B cell (primary cell): ENCODE measurements at regions not wholly inside any gene's neighbourhood (a gene's known extent, or its start where the extent isn't known, plus 50 kb on each side); places are given as distances from the start of the nearest gene placed in this dataset.

Source experiments
- ATAC-seq: fragments of 200-7000 bp; cut with Tn5 transposase; one replicate; pipeline ENCODE4 v1.10.0; 2021; ENCODE audit warnings: low read depth, mild to moderate bottlenecking, moderate number of reproducible peaks, moderate library complexity
- CTCF ChIA-PET: fragments of 350-600 bp; sonication (Branson Sonifier 250); formaldehyde crosslinking; loops from one replicate; lab custom pipeline; 2021; ENCODE audit warnings: antibody characterized with exemption, inconsistent platforms; lab: Charles Lee
- POLR2A ChIA-PET: fragments of 350-600 bp; sonication (Branson Sonifier 250); formaldehyde crosslinking; loops from one replicate; lab custom pipeline; 2021; ENCODE audit warnings: antibody characterized with exemption; lab: Charles Lee
- DNase-seq: peaks from one replicate; pipeline ENCODE4 v3.0.0; 2013
- H2AFZ ChIP-seq: 2 replicates; pipeline ENCODE4 v1.6.1; 2012; ENCODE audit warnings: mild to moderate bottlenecking, low read depth, low read length; ENCODE audit not compliant: insufficient read depth, poor library complexity, severe bottlenecking
- H3K27ac ChIP-seq, 2 donors: 1 replicate in 1 of 2; 2 replicates in 1 of 2; pipeline ENCODE4 v1.5.1; 2012 to 2013; ENCODE audit warnings: low read length in 2 of 2, mild to moderate bottlenecking in 2 of 2, moderate library complexity in 1 of 2
- H3K27me3 ChIP-seq, 4 experiments: fragments of 200-600 bp in 1 of 4; sonication (generic) in 1 of 4; replicated peaks in 1 of 4; 1 replicate in 2 of 4; 2 replicates in 2 of 4; pipeline versions ENCODE4 v1.6.1 to v1.7.0; 2013 to 2016; ENCODE audit warnings: low read length in 3 of 4, mild to moderate bottlenecking in 2 of 4, mixed read lengths in 1 of 4, moderate library complexity in 1 of 4; ENCODE audit not compliant: insufficient read depth in 4 of 4, control insufficient read depth in 3 of 4; ENCODE audit errors: control extremely low read depth in 1 of 4
- H3K36me3 ChIP-seq, 2 experiments: replicated peaks in 1 of 2; 1 replicate in 1 of 2; 2 replicates in 1 of 2; pipeline versions ENCODE4 v1.6.1 to v1.7.1; 2013; ENCODE audit warnings: low read length in 1 of 2; ENCODE audit not compliant: insufficient read depth in 2 of 2, control insufficient read depth in 1 of 2; ENCODE audit errors: control extremely low read depth in 1 of 2, extremely low read depth in 1 of 2
- H3K4me1 ChIP-seq, 2 donors: fragments of 200-600 bp in 1 of 2; sonication (generic) in 1 of 2; 1 replicate in 1 of 2; 2 replicates in 1 of 2; pipeline versions ENCODE4 v1.5.1 to v1.6.1; 2013 to 2017; ENCODE audit warnings: low read length in 2 of 2; ENCODE audit not compliant: control insufficient read depth in 2 of 2, insufficient read depth in 2 of 2
- H3K4me2 ChIP-seq: replicated peaks from 2 replicates; pipeline ENCODE3; 2012; ENCODE audit warnings: mild to moderate bottlenecking, low read depth, low read length; ENCODE audit not compliant: poor library complexity, severe bottlenecking
- H3K4me3 ChIP-seq, 5 experiments: fragments of 200-600 bp in 1 of 5; sonication (generic) in 1 of 5; 1 replicate in 3 of 5; 2 replicates in 2 of 5; pipeline versions ENCODE4 v1.5.1 to v1.7.0; 2011 to 2016; ENCODE audit warnings: low read length in 4 of 5, mild to moderate bottlenecking in 4 of 5, low read depth in 2 of 5, control low read depth in 1 of 5, moderate library complexity in 1 of 5; ENCODE audit not compliant: insufficient read depth in 1 of 5; ENCODE audit errors: control extremely low read depth in 1 of 5, extremely low read depth in 1 of 5
- H3K79me2 ChIP-seq: fragments of 200-600 bp; sonication (generic); one replicate; pipeline ENCODE4 v1.6.0; 2016; ENCODE audit warnings: low read length; ENCODE audit not compliant: control insufficient read depth, insufficient read depth
- H3K9ac ChIP-seq: fragments of 200-600 bp; sonication (generic); 2 replicates; pipeline ENCODE4 v1.6.1; 2017; ENCODE audit warnings: mild to moderate bottlenecking, low read length, moderate library complexity
- H3K9me3 ChIP-seq, 3 donors: one replicate each; pipeline versions ENCODE4 v1.6.1 to v1.7.1; 2013; ENCODE audit warnings: low read length in 2 of 3; ENCODE audit not compliant: control insufficient read depth in 2 of 3, insufficient read depth in 1 of 3; ENCODE audit errors: control extremely low read depth in 1 of 3
- H4K20me1 ChIP-seq: 2 replicates; pipeline ENCODE4 v1.6.0; 2012; ENCODE audit warnings: mild to moderate bottlenecking, low read length; ENCODE audit not compliant: insufficient read depth, control insufficient read depth, poor library complexity, severe bottlenecking
- H3K27ac Mint-ChIP-seq: one replicate; pipeline ENCODE4 v1.8.0; 2021; ENCODE audit warnings: mixed read lengths
- H3K27me3 Mint-ChIP-seq: one replicate; pipeline ENCODE4 v1.8.0; 2021; ENCODE audit warnings: mixed read lengths
- H3K4me1 Mint-ChIP-seq: one replicate; pipeline ENCODE4 v1.8.0; 2021; ENCODE audit warnings: mixed read lengths
- H3K4me3 Mint-ChIP-seq: one replicate; pipeline ENCODE4 v1.8.0; 2021; ENCODE audit warnings: mixed read lengths
- H3K9me3 Mint-ChIP-seq: one replicate; pipeline ENCODE4 v1.8.0; 2022; ENCODE audit warnings: mixed read lengths; ENCODE audit not compliant: insufficient read depth
- CTCF ChIP-seq: fragments of 200-600 bp; IDR thresholded peaks from one replicate; pipeline ENCODE4 v1.8.0; 2022; ENCODE audit warnings: antibody characterized with exemption, mild to moderate bottlenecking
- EZH2 ChIP-seq: IDR thresholded peaks from 2 replicates; pipeline ENCODE4 v1.6.1; 2012; ENCODE audit warnings: borderline replicate concordance, low read depth, mild to moderate bottlenecking, moderate library complexity, low read length; ENCODE audit not compliant: insufficient read depth, poor library complexity, severe bottlenecking
- WGBS: methylation state at CpG from one replicate; pipeline ENCODE4 v1.1.5; 2013; ENCODE audit warnings: missing lambda C conversion rate; ENCODE audit not compliant: insufficient coverage; 5-methylcytosine and 5-hydroxymethylcytosine counted together
- intact Hi-C: fragments of 100-400 bp; cut with micrococcal nuclease; formaldehyde crosslinking; loops from one replicate; pipeline ENCODE4 v1.10.0; 2022

- intact Hi-C loops = loop anchor here (5.0 kb wide), 1 partner anchor 77 kb away; no protein-coding TSS in a partner anchor
- CTCF ChIA-PET = interaction anchor here (1.1 kb wide), 1 partner anchor 281 kb away, joined by 3 read pairs; no protein-coding TSS in a partner anchor
- DNase-seq (no peak), ATAC-seq (no peak)
- no peak overlapping the region for H2AFZ ChIP-seq
- no peak for TF ChIP-seq CTCF
- no peak overlapping the region for H3K27ac Mint-ChIP-seq
- no CpG with 5 or more reads among the region's 2 CpGs for WGBS
- no peaks in the 10 kb centered on the region for H4K20me1 ChIP-seq
- peaks cover 52% of the 10 kb centered on the region for H3K4me1 Mint-ChIP-seq
- no peaks in the 10 kb centered on the region for H3K9me3 Mint-ChIP-seq
- H3K27me3 ChIP-seq = no peaks in the 10 kb centered on the region
- no peak overlapping the region for H3K27ac ChIP-seq
- peak overlapping the region in 1 of 5 experiments; percentile 9 for H3K4me3 ChIP-seq
- H3K4me2 ChIP-seq = peak overlapping the region; percentile 12
- no peaks in the 10 kb centered on the region for H3K27me3 Mint-ChIP-seq
- H3K36me3 ChIP-seq = no peaks in the 10 kb centered on the region
- H3K79me2 ChIP-seq = no peaks in the 10 kb centered on the region
- POLR2A ChIA-PET = no interaction called here
- H3K4me1 ChIP-seq = peaks cover 42 to 43% of the 10 kb centered on the region in 2 donors
- no peaks in the 10 kb centered on the region for H3K9me3 ChIP-seq
- H3K9ac ChIP-seq = no peak overlapping the region
- no peak overlapping the region for H3K4me3 Mint-ChIP-seq
Observed at GRCh38 chr5:40405230-40405629, 274.5 kb upstream of the PTGER4 start.

- Histone ChIP-seq H3K9me3 (no peaks in the 10 kb centered on the region), H4K20me1 (no peaks in the 10 kb centered on the region), H3K79me2 (no peaks in the 10 kb centered on the region), H3K4me2 (peak overlapping the region; percentile 12), H3K9ac (no peak overlapping the region), H3K36me3 (no peaks in the 10 kb centered on the region), H2AFZ (peak overlapping the region; percentile 18), H3K27ac (no peak overlapping the region), H3K4me1 (peaks cover 37% of the 10 kb centered on the region in 2 donors), H3K27me3 (no peaks in the 10 kb centered on the region), H3K4me3 (no peak overlapping the region)
- Mint-ChIP-seq H3K4me1 (peaks cover 47% of the 10 kb centered on the region), H3K27ac (peak overlapping the region; percentile 46), H3K27me3 (no peaks in the 10 kb centered on the region), H3K9me3 (no peaks in the 10 kb centered on the region), H3K4me3 (peak overlapping the region; percentile 20)
- DNase-seq (peak; percentile 49), ATAC-seq (peak; percentile 52)
- no peak for TF ChIP-seq EZH2
- no peak for TF ChIP-seq CTCF
- ChIA-PET POLR2A (no interaction called here), CTCF (no interaction called here)
- intact Hi-C loops = loop anchor here (5.0 kb wide), 1 partner anchor 78 kb away; no protein-coding TSS in a partner anchor
Observed at GRCh38 chr5:40404613-40405012, 275.1 kb upstream of the PTGER4 start.
